CD4-positive, alpha-beta memory T cell (primary cell): ENCODE measurements at regions not wholly inside any gene's neighbourhood (a gene's known extent, or its start where the extent isn't known, plus 50 kb on each side); places are given as distances from the start of the nearest gene placed in this dataset.

Experiments used
- CTCF ChIA-PET: fragments of 350-600 bp; sonication (Branson Sonifier 250); formaldehyde crosslinking; loops from one replicate; lab custom pipeline; 2021; ENCODE audit warnings: inconsistent platforms; ENCODE audit not compliant: partially characterized antibody; lab: Charles Lee
- POLR2A ChIA-PET: fragments of 350-600 bp; sonication (Branson Sonifier 250); formaldehyde crosslinking; loops from one replicate; lab custom pipeline; 2021; ENCODE audit not compliant: partially characterized antibody; lab: Charles Lee
- DNase-seq, 5 donors: peaks; one replicate each; pipeline versions ENCODE4 v3.0.0 to v3.0.0-alpha.2; 2020 to 2022; ENCODE audit warnings: mixed read lengths in 1 of 5
- H3K27ac ChIP-seq: one replicate; pipeline ENCODE4 v1.7.0; 2013; ENCODE audit warnings: low read depth, low read length
- H3K27me3 ChIP-seq: 2 replicates; pipeline ENCODE4 v1.7.0; 2013; ENCODE audit warnings: mild to moderate bottlenecking, low read length, moderate library complexity; ENCODE audit not compliant: insufficient read depth
- H3K36me3 ChIP-seq: 2 replicates; pipeline ENCODE4 v1.7.0; 2013; ENCODE audit warnings: mild to moderate bottlenecking, low read length, moderate library complexity; ENCODE audit not compliant: insufficient read depth
- H3K4me1 ChIP-seq: 2 replicates; pipeline ENCODE4 v1.7.0; 2013; ENCODE audit warnings: mild to moderate bottlenecking, low read length, moderate library complexity; ENCODE audit not compliant: insufficient read depth
- H3K4me3 ChIP-seq, 2 donors: one replicate each; pipeline ENCODE4 v1.7.0; 2013; ENCODE audit warnings: low read length in 2 of 2, mild to moderate bottlenecking in 1 of 2
- H3K9me3 ChIP-seq, 2 donors: one replicate each; pipeline ENCODE4 v1.7.0; 2013; ENCODE audit warnings: low read length in 2 of 2, control low read depth in 1 of 2; ENCODE audit not compliant: control insufficient read depth in 1 of 2
- H3K27ac Mint-ChIP-seq, 7 donors: one replicate each; pipeline ENCODE4 v1.8.0; 2020 to 2021; ENCODE audit warnings: mixed read lengths in 7 of 7, mild to moderate bottlenecking in 6 of 7, inconsistent platforms in 3 of 7, moderate library complexity in 3 of 7
- H3K27me3 Mint-ChIP-seq, 2 donors: one replicate each; pipeline ENCODE4 v1.8.0; 2020 to 2021; ENCODE audit warnings: mixed read lengths in 2 of 2
- H3K36me3 Mint-ChIP-seq, 2 donors: one replicate each; pipeline ENCODE4 v1.8.0; 2020 to 2021; ENCODE audit warnings: mixed read lengths in 2 of 2, inconsistent platforms in 1 of 2, mild to moderate bottlenecking in 1 of 2
- H3K4me1 Mint-ChIP-seq, 4 donors: one replicate each; pipeline ENCODE4 v1.8.0; 2020 to 2021; ENCODE audit warnings: mixed read lengths in 4 of 4, mild to moderate bottlenecking in 1 of 4
- H3K4me3 Mint-ChIP-seq, 8 donors: one replicate each; pipeline ENCODE4 v1.8.0; 2020 to 2021; ENCODE audit warnings: mixed read lengths in 8 of 8, mild to moderate bottlenecking in 7 of 8, moderate library complexity in 6 of 8, inconsistent platforms in 3 of 8
- H3K9me3 Mint-ChIP-seq, 8 donors: one replicate each; pipeline ENCODE4 v1.8.0; 2020 to 2021; ENCODE audit warnings: mixed read lengths in 8 of 8, mild to moderate bottlenecking in 5 of 8, inconsistent platforms in 3 of 8, moderate library complexity in 1 of 8
- intact Hi-C: fragments of 100-400 bp; cut with micrococcal nuclease; formaldehyde crosslinking; loops from one replicate; pipeline ENCODE4 v1.15.1; 2023

- CTCF ChIA-PET: no interaction called here
- no peak overlapping the region for H3K27ac Mint-ChIP-seq
Observed at GRCh38 chr6:71707059-71707458, 179.3 kb upstream of the RIMS1 start.

GRCh38 chr6:71720705-71721104 is 165.6 kb upstream of the RIMS1 start:
- ChIA-PET POLR2A (no interaction called here), CTCF (no interaction called here)
- H3K27ac Mint-ChIP-seq: no peak overlapping the region
- no peaks in the 10 kb centered on the region for H3K36me3 Mint-ChIP-seq
- H3K4me3 Mint-ChIP-seq: no peak overlapping the region
- Histone ChIP-seq H3K9me3 (no peaks in the 10 kb centered on the region), H3K27me3 (no peaks in the 10 kb centered on the region), H3K4me3 (no peak overlapping the region), H3K27ac (no peak overlapping the region), H3K36me3 (no peaks in the 10 kb centered on the region), H3K4me1 (no peaks in the 10 kb centered on the region)
- H3K4me1 Mint-ChIP-seq: no peaks in the 10 kb centered on the region
- intact Hi-C loops: no loop called here
- H3K27me3 Mint-ChIP-seq: no peaks in the 10 kb centered on the region
- no peak for DNase-seq
- H3K9me3 Mint-ChIP-seq: peaks cover 0 to 4% (median 0%) of the 10 kb centered on the region in 8 donors

More at GRCh38 chr6:71707059-71707458, 179.3 kb upstream of the RIMS1 start:
- Histone ChIP-seq H3K4me3 (no peak overlapping the region), H3K27me3 (no peaks in the 10 kb centered on the region), H3K4me1 (no peaks in the 10 kb centered on the region), H3K9me3 (no peaks in the 10 kb centered on the region), H3K27ac (no peak overlapping the region), H3K36me3 (no peaks in the 10 kb centered on the region)
- Mint-ChIP-seq H3K27me3 (no peaks in the 10 kb centered on the region), H3K4me1 (no peaks in the 10 kb centered on the region), H3K9me3 (peaks cover 0 to 2% (median 0%) of the 10 kb centered on the region in 8 donors), H3K36me3 (no peaks in the 10 kb centered on the region), H3K4me3 (no peak overlapping the region)
- DNase-seq: no peak
- POLR2A ChIA-PET: no interaction called here
- intact Hi-C loops: no loop called here

- Histone ChIP-seq H3K4me1 (no peaks in the 10 kb centered on the region), H3K27ac (no peak overlapping the region), H3K36me3 (no peaks in the 10 kb centered on the region), H3K27me3 (no peaks in the 10 kb centered on the region), H3K9me3 (no peaks in the 10 kb centered on the region), H3K4me3 (no peak overlapping the region)
- Mint-ChIP-seq H3K27ac (no peak overlapping the region), H3K4me1 (no peaks in the 10 kb centered on the region), H3K27me3 (no peaks in the 10 kb centered on the region), H3K36me3 (no peaks in the 10 kb centered on the region), H3K4me3 (no peak overlapping the region), H3K9me3 (peaks cover 0 to 5% (median 0%) of the 10 kb centered on the region in 8 donors)
- intact Hi-C loops: no loop called here
- POLR2A ChIA-PET: no interaction called here
- CTCF ChIA-PET: no interaction called here
- no peak for DNase-seq
Observed at GRCh38 chr6:71721642-71722041, 164.7 kb upstream of the RIMS1 start.

- no peaks in the 10 kb centered on the region for H3K27me3 Mint-ChIP-seq
- Histone ChIP-seq H3K4me3 (no peak overlapping the region), H3K36me3 (no peaks in the 10 kb centered on the region), H3K9me3 (no peaks in the 10 kb centered on the region), H3K27ac (no peak overlapping the region), H3K27me3 (no peaks in the 10 kb centered on the region), H3K4me1 (no peaks in the 10 kb centered on the region)
- intact Hi-C loops: no loop called here
- CTCF ChIA-PET: no interaction called here
- H3K27ac Mint-ChIP-seq: no peak overlapping the region
- POLR2A ChIA-PET: no interaction called here
- no peaks in the 10 kb centered on the region for H3K4me1 Mint-ChIP-seq
- H3K36me3 Mint-ChIP-seq: no peaks in the 10 kb centered on the region
- H3K9me3 Mint-ChIP-seq: peaks cover 0 to 5% (median under 1%) of the 10 kb centered on the region in 8 donors
- DNase-seq: no peak
- no peak overlapping the region for H3K4me3 Mint-ChIP-seq
Observed at GRCh38 chr6:71722736-71723135, 163.6 kb upstream of the RIMS1 start.

GRCh38 chr6:71724456-71725125 is 161.8 kb upstream of the RIMS1 start:
- Mint-ChIP-seq H3K27me3 (no peaks in the 10 kb centered on the region), H3K9me3 (peaks cover 0 to 5% (median under 1%) of the 10 kb centered on the region in 8 donors), H3K4me1 (no peaks in the 10 kb centered on the region), H3K36me3 (no peaks in the 10 kb centered on the region), H3K4me3 (no peak overlapping the region), H3K27ac (no peak overlapping the region)
- H3K4me3 ChIP-seq: no peak overlapping the region
- intact Hi-C loops: no loop called here
- CTCF ChIA-PET: no interaction called here
- DNase-seq: no peak
- H3K36me3 ChIP-seq: no peaks in the 10 kb centered on the region
- POLR2A ChIA-PET: no interaction called here
- no peaks in the 10 kb centered on the region for H3K9me3 ChIP-seq
- no peak overlapping the region for H3K27ac ChIP-seq
- no peaks in the 10 kb centered on the region for H3K4me1 ChIP-seq
- no peaks in the 10 kb centered on the region for H3K27me3 ChIP-seq

- no peak overlapping the region for H3K27ac ChIP-seq
- Mint-ChIP-seq H3K4me3 (no peak overlapping the region), H3K36me3 (no peaks in the 10 kb centered on the region), H3K4me1 (no peaks in the 10 kb centered on the region), H3K9me3 (peaks cover 0 to 7% (median 0%) of the 10 kb centered on the region in 8 donors), H3K27me3 (no peaks in the 10 kb centered on the region), H3K27ac (no peak overlapping the region)
- ChIA-PET POLR2A (no interaction called here), CTCF (no interaction called here)
- H3K36me3 ChIP-seq: no peaks in the 10 kb centered on the region
- intact Hi-C loops: no loop called here
- no peak for DNase-seq
- no peaks in the 10 kb centered on the region for H3K27me3 ChIP-seq
- no peaks in the 10 kb centered on the region for H3K9me3 ChIP-seq
- H3K4me1 ChIP-seq: no peaks in the 10 kb centered on the region
- H3K4me3 ChIP-seq: no peak overlapping the region
Observed at GRCh38 chr6:71725126-71725470, 161.3 kb upstream of the RIMS1 start.

GRCh38 chr6:71726121-71726520 is 160.2 kb upstream of the RIMS1 start:
- Histone ChIP-seq H3K9me3 (no peaks in the 10 kb centered on the region), H3K4me1 (no peaks in the 10 kb centered on the region), H3K27ac (no peak overlapping the region), H3K4me3 (no peak overlapping the region), H3K36me3 (no peaks in the 10 kb centered on the region), H3K27me3 (no peaks in the 10 kb centered on the region)
- Mint-ChIP-seq H3K36me3 (no peaks in the 10 kb centered on the region), H3K4me1 (no peaks in the 10 kb centered on the region), H3K9me3 (peaks cover 0 to 7% (median 0%) of the 10 kb centered on the region in 8 donors), H3K27me3 (no peaks in the 10 kb centered on the region), H3K4me3 (no peak overlapping the region), H3K27ac (no peak overlapping the region)
- DNase-seq: no peak
- intact Hi-C loops: no loop called here
- POLR2A ChIA-PET: no interaction called here
- CTCF ChIA-PET: no interaction called here
